GM12872 (cell line): ENCODE measurements at regions not wholly inside any gene's neighbourhood (a gene's known extent, or its start where the extent isn't known, plus 50 kb on each side); places are given as distances from the start of the nearest gene placed in this dataset.

Source experiments
- TF ChIP-seq, protein P1 (sequence below): IDR thresholded peaks from 3 replicates; pipeline ENCODE4 v1.5.1; 2011; ENCODE audit warnings: low read depth, mild to moderate bottlenecking, low read length, moderate library complexity; ENCODE audit not compliant: insufficient read depth

DNA sequence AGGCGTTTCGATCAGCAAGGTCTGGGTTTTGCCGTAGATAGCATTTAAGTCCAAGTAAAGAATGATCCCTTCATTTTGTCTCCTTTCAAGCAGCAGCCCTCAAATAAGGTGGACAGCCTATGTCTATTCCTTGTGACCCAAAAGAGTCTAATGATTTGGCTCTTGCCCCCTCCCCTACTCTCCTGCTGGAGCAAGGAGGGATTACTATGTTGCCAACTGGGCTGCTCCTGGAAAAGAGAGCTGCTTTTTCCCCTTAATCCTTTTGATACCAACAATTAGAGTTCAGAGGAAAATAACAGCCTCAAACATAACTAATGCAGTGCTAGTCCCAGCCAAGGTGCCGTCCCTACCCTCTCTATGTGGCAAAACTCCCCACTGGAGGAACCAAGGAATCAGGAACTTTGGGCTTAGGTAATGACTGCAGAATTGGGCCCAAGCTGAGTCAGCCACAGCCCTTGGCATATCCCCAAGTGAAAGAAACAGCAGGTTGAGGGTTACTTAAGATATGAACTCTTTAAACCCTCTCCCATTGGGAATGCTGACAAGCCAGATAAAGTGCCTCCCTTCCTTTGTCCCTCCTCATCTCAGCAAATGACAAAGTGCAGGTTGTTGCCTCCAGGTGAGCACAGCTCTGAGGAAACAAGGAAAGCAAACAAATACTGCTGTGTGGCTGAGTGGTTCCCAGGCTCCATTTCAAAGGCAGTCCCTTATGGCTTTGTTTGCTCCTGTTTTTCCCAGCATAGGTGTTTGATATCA lies 643.7 kb downstream of the INHBA start:
- TF ChIP-seq, protein P1, sequence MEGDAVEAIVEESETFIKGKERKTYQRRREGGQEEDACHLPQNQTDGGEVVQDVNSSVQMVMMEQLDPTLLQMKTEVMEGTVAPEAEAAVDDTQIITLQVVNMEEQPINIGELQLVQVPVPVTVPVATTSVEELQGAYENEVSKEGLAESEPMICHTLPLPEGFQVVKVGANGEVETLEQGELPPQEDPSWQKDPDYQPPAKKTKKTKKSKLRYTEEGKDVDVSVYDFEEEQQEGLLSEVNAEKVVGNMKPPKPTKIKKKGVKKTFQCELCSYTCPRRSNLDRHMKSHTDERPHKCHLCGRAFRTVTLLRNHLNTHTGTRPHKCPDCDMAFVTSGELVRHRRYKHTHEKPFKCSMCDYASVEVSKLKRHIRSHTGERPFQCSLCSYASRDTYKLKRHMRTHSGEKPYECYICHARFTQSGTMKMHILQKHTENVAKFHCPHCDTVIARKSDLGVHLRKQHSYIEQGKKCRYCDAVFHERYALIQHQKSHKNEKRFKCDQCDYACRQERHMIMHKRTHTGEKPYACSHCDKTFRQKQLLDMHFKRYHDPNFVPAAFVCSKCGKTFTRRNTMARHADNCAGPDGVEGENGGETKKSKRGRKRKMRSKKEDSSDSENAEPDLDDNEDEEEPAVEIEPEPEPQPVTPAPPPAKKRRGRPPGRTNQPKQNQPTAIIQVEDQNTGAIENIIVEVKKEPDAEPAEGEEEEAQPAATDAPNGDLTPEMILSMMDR: no peak

DNA sequence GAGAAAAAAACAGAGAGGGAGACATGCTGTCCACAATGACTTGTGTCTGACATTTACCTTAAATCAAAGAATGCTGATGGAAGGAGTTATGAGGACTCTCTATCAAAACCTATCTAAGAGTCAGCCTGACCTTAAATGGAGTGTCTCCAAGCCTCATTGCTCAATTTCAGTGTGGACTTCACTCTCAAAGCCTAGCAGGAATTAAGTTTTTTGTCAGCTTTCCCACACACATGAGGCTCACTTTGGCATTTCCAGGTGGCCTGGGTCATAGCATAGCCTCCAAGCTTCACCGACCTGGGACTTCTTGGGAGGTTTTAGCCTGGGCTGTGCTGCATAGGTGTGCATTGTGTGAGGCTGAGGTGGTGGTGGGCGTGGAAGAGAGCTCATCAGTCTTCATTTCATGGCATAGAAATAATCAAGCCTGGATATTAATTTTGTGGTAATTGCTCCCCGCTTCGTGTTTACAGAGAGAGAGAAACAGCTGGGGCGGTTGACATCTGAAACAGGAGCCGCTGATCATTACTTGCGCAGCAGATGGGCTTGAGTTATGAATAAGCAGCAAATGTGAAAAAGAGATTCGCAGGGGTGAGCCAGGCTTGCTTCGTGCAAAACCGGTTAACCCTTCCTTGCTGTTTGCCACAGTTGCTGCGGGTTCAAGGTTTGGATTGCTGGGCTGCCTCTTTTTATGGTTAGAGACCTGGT lies 647.8 kb downstream of the INHBA start:
- TF ChIP-seq, protein P1: no peak

DNA sequence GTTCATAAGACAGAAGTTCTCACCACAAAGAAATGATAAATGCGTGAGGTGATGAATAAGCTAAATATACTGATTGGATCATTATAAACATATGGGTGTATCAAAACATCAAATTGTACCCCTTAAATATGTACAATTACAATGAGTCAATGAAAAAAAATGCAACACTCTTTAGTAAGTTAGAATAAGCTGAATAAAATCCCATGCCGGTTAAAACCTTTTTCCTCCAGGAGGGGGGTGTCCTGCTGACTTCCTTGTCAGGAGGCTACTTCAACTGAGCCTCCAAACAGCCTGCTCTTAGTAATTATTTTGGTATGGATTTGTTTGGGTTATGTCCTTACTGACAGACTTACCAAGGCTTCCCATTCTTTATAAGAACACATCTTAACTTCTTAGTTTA lies 649.1 kb downstream of the INHBA start:
- TF ChIP-seq, protein P1: no peak

DNA sequence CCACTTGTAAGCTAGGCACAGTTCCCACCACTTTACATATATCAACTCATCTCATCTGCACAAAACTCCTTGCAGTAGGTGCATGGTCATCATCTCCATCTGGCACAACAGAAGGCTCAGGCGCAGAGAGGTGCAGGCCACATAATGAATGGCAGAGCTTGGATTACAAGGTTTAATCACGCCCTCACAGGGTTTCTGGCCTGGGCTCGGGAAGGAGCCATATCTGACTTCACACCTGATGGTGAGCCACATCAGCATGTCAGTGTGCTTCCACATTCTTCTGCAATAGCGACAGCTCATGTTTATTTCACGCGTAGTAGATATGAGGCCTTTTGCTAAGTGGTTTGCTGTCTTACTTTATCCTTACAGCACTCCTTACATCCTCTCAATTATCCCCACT lies 650.2 kb downstream of the INHBA start:
- TF ChIP-seq, protein P1: no peak

DNA sequence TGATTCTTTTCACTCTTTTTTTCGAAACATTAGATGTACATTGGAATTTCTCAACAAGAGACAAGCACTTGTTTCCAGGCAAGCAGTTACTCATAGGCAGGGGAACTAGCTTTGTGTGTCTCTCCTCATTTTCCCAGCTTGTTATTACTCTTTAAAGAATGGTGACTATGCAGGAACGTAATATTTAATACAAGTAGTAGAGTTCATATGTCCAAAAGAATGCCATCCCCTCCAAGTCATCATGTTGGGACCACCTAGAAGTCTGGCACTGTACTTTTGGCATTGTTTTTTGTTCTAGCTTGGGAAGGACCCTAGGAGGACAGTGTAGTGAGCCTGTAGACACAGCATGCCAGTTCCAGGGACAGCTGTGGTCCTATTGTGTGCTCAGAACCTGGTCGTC lies 650.7 kb downstream of the INHBA start:
- TF ChIP-seq, protein P1: no peak

DNA sequence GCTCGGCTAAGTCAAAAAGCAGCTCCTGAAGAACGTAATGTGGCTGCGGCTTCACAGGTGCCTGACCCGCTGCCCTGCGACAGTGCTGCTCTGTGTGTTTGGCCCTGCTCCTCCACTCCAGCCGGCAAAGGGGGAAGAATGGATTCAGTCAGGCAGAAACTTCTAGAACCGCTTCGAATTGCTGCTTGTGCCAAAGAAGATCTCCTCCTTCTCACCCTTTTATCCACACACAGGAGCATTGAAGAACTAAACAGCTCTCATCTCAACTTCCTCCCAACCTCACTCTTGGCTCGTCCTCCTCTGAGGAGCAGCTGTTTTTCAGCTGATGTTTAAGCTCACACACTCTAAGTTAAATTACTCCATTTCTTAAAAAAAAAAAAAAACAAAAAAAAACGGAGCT lies 651.4 kb downstream of the INHBA start:
- TF ChIP-seq, protein P1: no peak

DNA sequence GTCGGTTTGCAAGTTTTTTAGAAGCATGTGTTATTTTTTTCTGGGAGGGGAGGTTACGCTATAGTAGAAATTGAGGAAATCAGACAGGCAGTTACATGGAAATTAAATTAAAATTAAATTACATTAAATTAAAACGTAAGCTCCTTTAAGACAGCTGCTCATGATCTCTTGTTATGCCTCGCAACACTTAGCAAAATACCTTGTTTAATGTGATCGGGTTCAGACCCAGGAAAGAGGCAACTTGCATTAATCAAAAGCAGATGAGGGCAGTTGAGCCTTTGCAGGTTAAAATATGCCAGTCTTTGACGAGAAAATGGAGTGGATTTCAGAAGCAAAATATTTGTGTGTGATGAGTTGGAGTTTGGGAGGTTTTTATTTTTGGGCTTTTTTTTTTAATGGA lies 651.8 kb downstream of the INHBA start:
- TF ChIP-seq, protein P1: no peak
